H9 (cell line): ENCODE measurements at regions not wholly inside any gene's neighbourhood (a gene's known extent, or its start where the extent isn't known, plus 50 kb on each side); places are given as distances from the start of the nearest gene placed in this dataset.

Source experiments
- DNase-seq: peaks from one replicate; pipeline ENCODE4 v3.0.0-alpha.2; 2017
- H2AFZ ChIP-seq: one replicate; pipeline ENCODE4 v1.6.1; 2013; ENCODE audit warnings: mild to moderate bottlenecking, low read length, control low read depth, moderate library complexity
- H2AK5ac ChIP-seq: 2 replicates; pipeline ENCODE4 v1.6.1; 2013; ENCODE audit warnings: low read length, control low read depth, mixed read lengths; ENCODE audit not compliant: insufficient read length
- H2BK120ac ChIP-seq: one replicate; pipeline ENCODE4 v1.6.1; 2013; ENCODE audit warnings: low read depth, mild to moderate bottlenecking, low read length, control low read depth, inconsistent platforms; ENCODE audit not compliant: poor library complexity, severe bottlenecking
- H2BK12ac ChIP-seq: 2 replicates; pipeline ENCODE4 v1.6.1; 2013; ENCODE audit warnings: low read length, control low read depth, mixed read lengths, low read depth; ENCODE audit not compliant: insufficient read length
- H2BK15ac ChIP-seq: 2 replicates; pipeline ENCODE4 v1.6.1; 2013; ENCODE audit warnings: low read depth, low read length, control low read depth
- H2BK20ac ChIP-seq: one replicate; pipeline ENCODE4 v1.6.1; 2013; ENCODE audit warnings: low read depth, mild to moderate bottlenecking, low read length, control low read depth, inconsistent platforms; ENCODE audit not compliant: poor library complexity, severe bottlenecking
- H2BK5ac ChIP-seq: 2 replicates; pipeline ENCODE4 v1.6.1; 2013; ENCODE audit warnings: low read length, control low read depth, mixed read lengths; ENCODE audit not compliant: insufficient read length
- H3K14ac ChIP-seq: 2 replicates; pipeline ENCODE4 v1.6.1; 2013; ENCODE audit warnings: low read length, control low read depth; ENCODE audit not compliant: insufficient read depth
- H3K18ac ChIP-seq: 2 replicates; pipeline ENCODE4 v1.6.1; 2013; ENCODE audit warnings: low read depth, mild to moderate bottlenecking, mixed read lengths, low read length, control low read depth; ENCODE audit not compliant: insufficient read length
- H3K23ac ChIP-seq: 2 replicates; pipeline ENCODE4 v1.6.1; 2013; ENCODE audit warnings: low read length, control low read depth, mixed read lengths, low read depth; ENCODE audit not compliant: insufficient read length
- H3K23me2 ChIP-seq: 2 replicates; pipeline ENCODE4 v1.6.1; 2013; ENCODE audit warnings: low read depth, mild to moderate bottlenecking, mixed read lengths, low read length, control low read depth; ENCODE audit not compliant: insufficient read length, poor library complexity, severe bottlenecking
- H3K27ac ChIP-seq: 2 replicates; pipeline ENCODE4 v1.5.1; 2013; ENCODE audit warnings: low read length, control low read depth, mixed read lengths, low read depth; ENCODE audit not compliant: insufficient read length
- H3K27me3 ChIP-seq: 2 replicates; pipeline ENCODE4 v1.6.1; 2013; ENCODE audit warnings: low read length, control low read depth, inconsistent platforms; ENCODE audit not compliant: insufficient read depth
- H3K4ac ChIP-seq: 2 replicates; pipeline ENCODE4 v1.6.1; 2013; ENCODE audit warnings: low read depth, mild to moderate bottlenecking, control low read depth, inconsistent platforms, low read length, moderate library complexity
- H3K4me1 ChIP-seq: 2 replicates; pipeline ENCODE4 v1.6.1; 2013; ENCODE audit warnings: low read length, control low read depth, inconsistent platforms; ENCODE audit not compliant: insufficient read depth
- H3K4me2 ChIP-seq: 2 replicates; pipeline ENCODE4 v1.6.1; 2013; ENCODE audit warnings: low read length, control low read depth, mixed read lengths; ENCODE audit not compliant: insufficient read length, insufficient read depth
- H3K56ac ChIP-seq: 2 replicates; pipeline ENCODE4 v1.6.1; 2013; ENCODE audit warnings: low read depth, mild to moderate bottlenecking, mixed read lengths, low read length, control low read depth; ENCODE audit not compliant: insufficient read length
- H3K79me1 ChIP-seq: 2 replicates; pipeline ENCODE4 v1.6.1; 2013; ENCODE audit warnings: low read depth, mild to moderate bottlenecking, moderate library complexity, low read length, control low read depth, inconsistent platforms; ENCODE audit not compliant: insufficient read depth, poor library complexity, severe bottlenecking
- H3K79me2 ChIP-seq: 2 replicates; pipeline ENCODE4 v1.6.1; 2013; ENCODE audit warnings: low read length, control low read depth, inconsistent platforms; ENCODE audit not compliant: insufficient read depth
- H3K9ac ChIP-seq: 2 replicates; pipeline ENCODE4 v1.6.1; 2013; ENCODE audit warnings: low read length, control low read depth, mixed read lengths; ENCODE audit not compliant: insufficient read length; ENCODE audit errors: extremely low read depth
- H3K9me3 ChIP-seq: one replicate; pipeline ENCODE4 v1.6.1; 2013; ENCODE audit warnings: low read depth, low read length, inconsistent platforms; ENCODE audit not compliant: control insufficient read depth
- H3T11ph ChIP-seq: one replicate; pipeline ENCODE4 v1.6.1; 2013; ENCODE audit warnings: mild to moderate bottlenecking, low read length, control low read depth, inconsistent platforms
- H4K20me1 ChIP-seq: one replicate; pipeline ENCODE4 v1.6.1; 2013; ENCODE audit not compliant: control insufficient read depth, insufficient read length, insufficient read depth
- H4K5ac ChIP-seq: 2 replicates; pipeline ENCODE4 v1.6.1; 2013; ENCODE audit warnings: low read depth, mild to moderate bottlenecking, mixed read lengths, low read length, control low read depth; ENCODE audit not compliant: insufficient read length
- H4K8ac ChIP-seq: replicated peaks from 2 replicates; pipeline ENCODE4 v1.6.1; 2013; ENCODE audit warnings: low read length, control low read depth, mixed read lengths, low read depth; ENCODE audit not compliant: insufficient read length
- H4K91ac ChIP-seq: 2 replicates; pipeline ENCODE4 v1.6.1; 2013; ENCODE audit warnings: low read depth, mild to moderate bottlenecking, moderate library complexity, mixed read lengths, low read length, control low read depth; ENCODE audit not compliant: insufficient read length
- H3K27ac Mint-ChIP-seq, 3 experiments: 2 replicates in 2 of 3; 3 replicates in 1 of 3; pipeline ENCODE4 v1.8.0; 2020 to 2021; ENCODE audit warnings: mixed read lengths in 3 of 3, mild to moderate bottlenecking in 1 of 3, moderate library complexity in 1 of 3
- H3K27me3 Mint-ChIP-seq: 2 replicates; pipeline ENCODE4 v1.8.0; 2021; ENCODE audit warnings: low read depth, mild to moderate bottlenecking, moderate library complexity, mixed read lengths
- H3K36me3 Mint-ChIP-seq, 3 experiments: 2 replicates in 2 of 3; 3 replicates in 1 of 3; pipeline ENCODE4 v1.8.0; 2020 to 2021; ENCODE audit warnings: low read depth in 3 of 3, mixed read lengths in 3 of 3; ENCODE audit not compliant: insufficient read depth in 1 of 3
- H3K4me1 Mint-ChIP-seq, 2 experiments: 2 replicates each; pipeline ENCODE4 v1.8.0; 2020; ENCODE audit warnings: mixed read lengths in 2 of 2
- H3K4me3 Mint-ChIP-seq, 2 experiments: 2 replicates in 1 of 2; 3 replicates in 1 of 2; pipeline ENCODE4 v1.8.0; 2020 to 2021; ENCODE audit warnings: mild to moderate bottlenecking in 2 of 2, mixed read lengths in 2 of 2, moderate library complexity in 1 of 2
- H3K9me3 Mint-ChIP-seq, 2 experiments: 2 replicates in 1 of 2; 3 replicates in 1 of 2; pipeline ENCODE4 v1.8.0; 2020; ENCODE audit warnings: mild to moderate bottlenecking in 2 of 2, mixed read lengths in 2 of 2, moderate library complexity in 1 of 2
- CTCF ChIP-seq: fragments of 200-600 bp; sonication (generic); conservative IDR thresholded peaks from 3 replicates; pipeline ENCODE4 v1.8.0; 2021; ENCODE audit warnings: antibody characterized with exemption, mild to moderate bottlenecking
- WGBS: extraction: QIAGEN DNeasy Blood & Tissue Kit; methylation state at CpG from one replicate; pipeline ENCODE4 v1.1.7; 2013; ENCODE audit warnings: missing lambda C conversion rate, low lambda C conversion rate, mixed read lengths; ENCODE audit not compliant: insufficient read length; ENCODE audit errors: extremely low coverage; 5-methylcytosine and 5-hydroxymethylcytosine counted together

GRCh38 chr14:73764406-73765280, 50.5 kb upstream of the PNMA1 start:
- Histone ChIP-seq H4K20me1 (no peaks in the 10 kb centered on the region), H3K9me3 (no peaks in the 10 kb centered on the region), H3K14ac (no peak overlapping the region; the same call in 1 of the 2 replicates), H3K79me1 (no peaks in the 10 kb centered on the region), H3K4me2 (no peak overlapping the region), H3K27me3 (no peaks in the 10 kb centered on the region), H3K9ac (no peak overlapping the region), H3K79me2 (no peaks in the 10 kb centered on the region), H4K91ac (no peak overlapping the region), H2BK5ac (no peak overlapping the region), H2BK20ac (no peak overlapping the region), H3K23ac (no peak overlapping the region), H2BK15ac (no peak overlapping the region), H3K23me2 (peaks cover 4% of the 10 kb centered on the region), H4K5ac (no peak overlapping the region), H2AFZ (no peak overlapping the region), H2AK5ac (no peak overlapping the region), H3K4ac (no peak overlapping the region), H2BK120ac (no peak overlapping the region), H3K27ac (no peak overlapping the region), H4K8ac (no peak overlapping the region), H2BK12ac (no peak overlapping the region), H3T11ph (no peak overlapping the region), H3K18ac (no peak overlapping the region), H3K4me1 (no peaks in the 10 kb centered on the region), H3K56ac (no peak overlapping the region)
- Mint-ChIP-seq H3K27ac (peak overlapping the region in 1 of 3 experiments; percentile 16; a peak in 1 of 7 replicates), H3K4me1 (peaks cover 27 to 40% of the 10 kb centered on the region in 2 experiments), H3K9me3 (no peaks in the 10 kb centered on the region; a peak in 1 of 5 replicates), H3K4me3 (no peak overlapping the region), H3K36me3 (no peaks in the 10 kb centered on the region), H3K27me3 (peaks cover 76% of the 10 kb centered on the region)
- TF ChIP-seq CTCF = no peak
- no CpG with 5 or more reads among the region's 8 CpGs for WGBS
- no peak for DNase-seq
